ENCODE measurements at regions not wholly inside any gene's neighbourhood (a gene's known extent, or its start where the extent isn't known, plus 50 kb on each side); places are given as distances from the start of the nearest gene placed in this dataset.

GRCh38 chr3:87553058-87553457, 276.7 kb upstream of the POU1F1 start:
- Histone ChIP-seq H3K4me3 (no peak overlapping the region), H3K27ac (ENCODE audit: extremely low read depth, low read depth, low read length) (no peak overlapping the region), H3K27me3 (ENCODE audit: control insufficient read depth in 2 of 2, insufficient read depth in 2 of 2, low read length in 2 of 2) (no peaks in the 10 kb centered on the region), H2AFZ (ENCODE audit: low read depth, low read length) (0 out of 2 replicates have a peak overlapping the region, but pooled peaks have one; percentile 40), H3K9me1 (ENCODE audit: control insufficient read depth, insufficient read depth, low read length) (no peaks in the 10 kb centered on the region), H3K4me1 (replicated peaks in 1 of 2; ENCODE audit: control insufficient read depth in 2 of 2, insufficient read depth in 2 of 2, low read length in 2 of 2) (no peaks in the 10 kb centered on the region), H3K4me2 (ENCODE audit: insufficient read depth, low read length) (no peak overlapping the region), H3K9me3 (replicated peaks; ENCODE audit: control insufficient read depth, insufficient read depth, low read depth, low read length) (no peaks in the 10 kb centered on the region), H3K9ac (ENCODE audit: insufficient read depth in 1 of 2, low read depth in 2 of 2, low read length in 2 of 2) (no peak overlapping the region), H3K36me3 (ENCODE audit: control insufficient read depth, insufficient read depth, low read length) (no peaks in the 10 kb centered on the region), H3K79me2 (ENCODE audit: control insufficient read depth, insufficient read depth, low read length) (no peaks in the 10 kb centered on the region), H4K20me1 (replicated peaks; ENCODE audit: control insufficient read depth, insufficient read depth, low read length) (no peaks in the 10 kb centered on the region)
- DNase-seq (ENCODE audit: extremely low read depth in 1 of 4, low spot score in 3 of 4) (no peak), ATAC-seq (no peak), FAIRE-seq (no peak)
- intact Hi-C loops (cut with micrococcal nuclease) = loop anchor here (10.0 kb wide), 1 partner anchor 242 kb away; the partner anchor contains the start of gene HTR1F
- ChIA-PET CTCF (ENCODE audit: low intra/inter-chr PET ratio) (no interaction called here), POLR2A (no interaction called here)
- in situ Hi-C loops (cut with MboI) = no loop called here
- BruUV-seq (replicated peaks) = no TSS peak
- WGBS (ENCODE audit: insufficient coverage, low coverage, missing lambda C conversion rate) = 25% methylated on average over 3 of the region's 3 CpGs
- TF ChIP-seq POU5F1 (IDR thresholded peaks at IDR 0.05; ENCODE audit: borderline replicate concordance, low read depth, low read length, partially characterized antibody) (no peak), ZNF316 (IDR thresholded peaks at IDR 0.05) (0 out of 2 replicates have a peak, but pooled peaks have one; percentile 14)

DNA sequence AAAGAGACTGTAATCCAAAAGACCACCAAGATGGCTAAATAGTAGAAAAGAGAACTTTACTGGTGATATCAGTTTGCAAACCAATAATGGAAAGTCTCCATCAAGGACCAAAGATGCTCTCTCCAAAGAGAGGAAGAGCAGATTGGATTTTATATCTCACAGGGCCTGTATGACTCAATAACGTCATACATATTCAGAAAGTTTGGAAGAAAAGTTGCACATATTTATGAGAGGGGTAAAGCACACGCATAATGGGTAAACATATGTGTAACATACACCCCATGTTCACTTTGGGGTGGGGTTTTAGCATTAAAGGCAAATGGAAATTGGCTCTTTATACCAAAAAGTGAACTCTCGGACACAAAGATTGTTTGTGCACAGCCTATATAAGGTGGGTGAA, 274.5 kb upstream of the POU1F1 start:
- Histone ChIP-seq H3K4me3 (no peak overlapping the region), H4K20me1 (replicated peaks; ENCODE audit: control insufficient read depth, insufficient read depth, low read length) (no peaks in the 10 kb centered on the region), H3K9me3 (replicated peaks; ENCODE audit: control insufficient read depth, insufficient read depth, low read depth, low read length) (no peaks in the 10 kb centered on the region), H3K36me3 (ENCODE audit: control insufficient read depth, insufficient read depth, low read length) (no peaks in the 10 kb centered on the region), H3K9me1 (ENCODE audit: control insufficient read depth, insufficient read depth, low read length) (no peaks in the 10 kb centered on the region), H3K27ac (ENCODE audit: extremely low read depth, low read depth, low read length) (no peak overlapping the region), H3K4me2 (ENCODE audit: insufficient read depth, low read length) (no peak overlapping the region), H3K27me3 (ENCODE audit: control insufficient read depth in 2 of 2, insufficient read depth in 2 of 2, low read length in 2 of 2) (no peaks in the 10 kb centered on the region), H3K79me2 (ENCODE audit: control insufficient read depth, insufficient read depth, low read length) (no peaks in the 10 kb centered on the region), H2AFZ (ENCODE audit: low read depth, low read length) (no peak overlapping the region), H3K4me1 (replicated peaks in 1 of 2; ENCODE audit: control insufficient read depth in 2 of 2, insufficient read depth in 2 of 2, low read length in 2 of 2) (no peaks in the 10 kb centered on the region), H3K9ac (ENCODE audit: insufficient read depth in 1 of 2, low read depth in 2 of 2, low read length in 2 of 2) (no peak overlapping the region)
- POLR2A ChIA-PET = no interaction called here
- DNase-seq (ENCODE audit: extremely low read depth in 1 of 4, low spot score in 3 of 4) (no peak), FAIRE-seq (no peak), ATAC-seq (no peak)
- in situ Hi-C loops (cut with MboI) = no loop called here
- CTCF ChIA-PET (ENCODE audit: low intra/inter-chr PET ratio) = no interaction called here
- BruUV-seq (replicated peaks) = no TSS peak
- 22% methylated on average over 3 of the region's 3 CpGs for WGBS (ENCODE audit: insufficient coverage, low coverage, missing lambda C conversion rate)
- TF ChIP-seq RAD51 (IDR thresholded peaks at IDR 0.05; ENCODE audit: borderline replicate concordance, low read depth) (no peak), MCM7 (IDR thresholded peaks at IDR 0.05) (no peak), TAF7 (tag; IDR thresholded peaks at IDR 0.05) (no peak), ZNF277 (CRISPR knock-in tag; IDR thresholded peaks at IDR 0.05; ENCODE audit: borderline replicate concordance) (no peak), ASH1L (IDR thresholded peaks at IDR 0.05; ENCODE audit: borderline replicate concordance, low read depth, partially characterized antibody) (no peak), ZBTB26 (CRISPR knock-in tag; IDR thresholded peaks at IDR 0.05) (no peak), MTF1 (CRISPR knock-in tag; IDR thresholded peaks at IDR 0.05; ENCODE audit: borderline replicate concordance) (no peak), SNIP1 (IDR thresholded peaks at IDR 0.05; ENCODE audit: low read depth) (no peak), GTF2E2 (tag; IDR thresholded peaks at IDR 0.05) (no peak), CXXC5 (CRISPR knock-in tag; IDR thresholded peaks at IDR 0.05) (no peak), PPARD (CRISPR knock-in tag; IDR thresholded peaks at IDR 0.05) (no peak)
- intact Hi-C loops (cut with micrococcal nuclease) = loop anchor here (10.0 kb wide), 1 partner anchor 244 kb away; the partner anchor contains the start of gene HTR1F
